SJCRH30 (cell line): ENCODE measurements at regions not wholly inside any gene's neighbourhood (a gene's known extent, or its start where the extent isn't known, plus 50 kb on each side); places are given as distances from the start of the nearest gene placed in this dataset.

Source experiments
- DNase-seq, 2 experiments: peaks; one replicate each; pipeline ENCODE4 v3.0.0-alpha.2; 2015 to 2020
- H3K27ac ChIP-seq: fragments of 250-450 bp; sonication (Bioruptor Pico); 2 replicates; pipeline ENCODE4 v1.5.1; 2020; ENCODE audit warnings: mild to moderate bottlenecking, moderate library complexity
- H3K27me3 ChIP-seq: fragments of 250-450 bp; sonication (Bioruptor Pico); 2 replicates; pipeline ENCODE4 v1.5.1; 2020; ENCODE audit warnings: mild to moderate bottlenecking, moderate library complexity
- H3K36me3 ChIP-seq: fragments of 250-450 bp; sonication (Bioruptor Pico); 2 replicates; pipeline ENCODE4 v1.5.1; 2020; ENCODE audit warnings: mild to moderate bottlenecking, moderate library complexity
- H3K4me1 ChIP-seq: fragments of 250-450 bp; sonication (Bioruptor Pico); 2 replicates; pipeline ENCODE4 v1.5.1; 2020; ENCODE audit warnings: mild to moderate bottlenecking, moderate library complexity
- H3K4me3 ChIP-seq: fragments of 250-450 bp; sonication (Bioruptor Pico); 2 replicates; pipeline ENCODE4 v1.5.1; 2020; ENCODE audit warnings: mild to moderate bottlenecking, moderate library complexity
- H3K9me3 ChIP-seq: fragments of 250-450 bp; sonication (Bioruptor Pico); replicated peaks from 2 replicates; pipeline ENCODE4 v1.5.1; 2020; ENCODE audit warnings: mild to moderate bottlenecking, moderate library complexity

- H3K4me3 ChIP-seq: no peak overlapping the region
- no peaks in the 10 kb centered on the region for H3K9me3 ChIP-seq
- DNase-seq: no peak
- no peaks in the 10 kb centered on the region for H3K27me3 ChIP-seq
- no peak overlapping the region for H3K27ac ChIP-seq
- no peaks in the 10 kb centered on the region for H3K4me1 ChIP-seq
- H3K36me3 ChIP-seq: no peaks in the 10 kb centered on the region
Measured at GRCh38 chr6:54601600-54602300, 244.8 kb upstream of the FAM83B start.

GRCh38 chr6:54602591-54602990 is 244.0 kb upstream of the FAM83B start:
- no peaks in the 10 kb centered on the region for H3K4me1 ChIP-seq
- H3K36me3 ChIP-seq: no peaks in the 10 kb centered on the region
- no peak overlapping the region for H3K4me3 ChIP-seq
- H3K9me3 ChIP-seq: no peaks in the 10 kb centered on the region
- DNase-seq: no peak
- H3K27me3 ChIP-seq: no peaks in the 10 kb centered on the region
- H3K27ac ChIP-seq: no peak overlapping the region

- H3K27ac ChIP-seq: no peak overlapping the region
- DNase-seq: peak in 1 of 2 experiments; percentile 3
- no peaks in the 10 kb centered on the region for H3K27me3 ChIP-seq
- no peaks in the 10 kb centered on the region for H3K36me3 ChIP-seq
- H3K4me3 ChIP-seq: no peak overlapping the region
- H3K9me3 ChIP-seq: no peaks in the 10 kb centered on the region
- peaks cover 12% of the 10 kb centered on the region for H3K4me1 ChIP-seq
Measured at GRCh38 chr6:54609981-54610380, 236.6 kb upstream of the FAM83B start.

- no peaks in the 10 kb centered on the region for H3K27me3 ChIP-seq
- H3K4me3 ChIP-seq: peak overlapping the region; percentile 33
- no peaks in the 10 kb centered on the region for H3K36me3 ChIP-seq
- peak overlapping the region; percentile 96 for H3K27ac ChIP-seq
- DNase-seq: peak; percentile 9 to 71
- peaks cover 18% of the 10 kb centered on the region for H3K4me1 ChIP-seq
- H3K9me3 ChIP-seq: no peaks in the 10 kb centered on the region
Measured at GRCh38 chr6:54613596-54613995, 233.0 kb upstream of the FAM83B start.

GRCh38 chr6:54614499-54615195 is 231.9 kb upstream of the FAM83B start:
- DNase-seq: peak; percentile 93 to 96
- peak overlapping the region; percentile 96 for H3K27ac ChIP-seq
- no peaks in the 10 kb centered on the region for H3K36me3 ChIP-seq
- no peaks in the 10 kb centered on the region for H3K9me3 ChIP-seq
- H3K4me1 ChIP-seq: peaks cover 18% of the 10 kb centered on the region
- peak overlapping the region; percentile 33 for H3K4me3 ChIP-seq
- no peaks in the 10 kb centered on the region for H3K27me3 ChIP-seq

- H3K4me3 ChIP-seq: no peak overlapping the region
- H3K27ac ChIP-seq: no peak overlapping the region
- no peaks in the 10 kb centered on the region for H3K36me3 ChIP-seq
- H3K9me3 ChIP-seq: no peaks in the 10 kb centered on the region
- DNase-seq: peak in 1 of 2 experiments; percentile 4
- no peaks in the 10 kb centered on the region for H3K27me3 ChIP-seq
- peaks cover 18% of the 10 kb centered on the region for H3K4me1 ChIP-seq
Measured at GRCh38 chr6:54617730-54618129, 228.8 kb upstream of the FAM83B start.

- no peak for DNase-seq
- Histone ChIP-seq H3K9me3 (no peaks in the 10 kb centered on the region), H3K36me3 (no peaks in the 10 kb centered on the region), H3K4me1 (peaks cover 11% of the 10 kb centered on the region), H3K27me3 (no peaks in the 10 kb centered on the region), H3K4me3 (no peak overlapping the region), H3K27ac (no peak overlapping the region)
Measured at GRCh38 chr6:54618572-54618971, 228.0 kb upstream of the FAM83B start.

GRCh38 chr6:54619102-54619501 is 227.5 kb upstream of the FAM83B start:
- Histone ChIP-seq H3K27me3 (no peaks in the 10 kb centered on the region), H3K27ac (no peak overlapping the region), H3K4me1 (peaks cover 7% of the 10 kb centered on the region), H3K36me3 (no peaks in the 10 kb centered on the region), H3K9me3 (no peaks in the 10 kb centered on the region), H3K4me3 (no peak overlapping the region)
- no peak for DNase-seq

DNA sequence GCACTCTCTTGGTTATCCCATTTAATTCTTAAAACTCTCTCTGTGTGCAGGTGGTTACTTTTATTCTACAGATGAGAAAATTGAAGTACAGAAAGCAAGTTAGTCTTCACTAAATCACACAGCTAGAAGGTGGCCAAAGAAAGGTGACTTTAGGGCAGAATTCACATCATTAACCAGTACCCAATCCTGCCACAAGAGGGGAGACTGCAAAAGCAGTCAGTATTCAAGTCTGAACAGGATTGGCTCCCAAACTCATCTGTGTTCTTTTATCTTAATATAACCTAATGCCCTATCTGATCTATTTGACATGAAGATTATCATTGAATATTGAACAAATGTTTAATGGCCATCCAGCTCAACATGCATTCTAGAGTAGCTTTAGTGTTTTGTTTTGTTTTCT is 225.3 kb upstream of the FAM83B start:
- Histone ChIP-seq H3K9me3 (no peaks in the 10 kb centered on the region), H3K4me1 (no peaks in the 10 kb centered on the region), H3K4me3 (no peak overlapping the region), H3K36me3 (no peaks in the 10 kb centered on the region), H3K27me3 (no peaks in the 10 kb centered on the region), H3K27ac (no peak overlapping the region)
- DNase-seq: peak in 1 of 2 experiments; percentile 16

- no peak overlapping the region for H3K4me3 ChIP-seq
- H3K27me3 ChIP-seq: no peaks in the 10 kb centered on the region
- H3K4me1 ChIP-seq: no peaks in the 10 kb centered on the region
- no peak overlapping the region for H3K27ac ChIP-seq
- no peak for DNase-seq
- H3K9me3 ChIP-seq: no peaks in the 10 kb centered on the region
- no peaks in the 10 kb centered on the region for H3K36me3 ChIP-seq
Measured at GRCh38 chr6:54624216-54624615, 222.4 kb upstream of the FAM83B start.

- H3K27me3 ChIP-seq: no peaks in the 10 kb centered on the region
- H3K4me3 ChIP-seq: no peak overlapping the region
- no peak for DNase-seq
- H3K4me1 ChIP-seq: no peaks in the 10 kb centered on the region
- no peaks in the 10 kb centered on the region for H3K9me3 ChIP-seq
- H3K36me3 ChIP-seq: no peaks in the 10 kb centered on the region
- no peak overlapping the region for H3K27ac ChIP-seq
Measured at GRCh38 chr6:54624779-54625178, 221.8 kb upstream of the FAM83B start.

GRCh38 chr6:54629131-54629530 is 217.4 kb upstream of the FAM83B start:
- H3K4me1 ChIP-seq: no peaks in the 10 kb centered on the region
- no peak for DNase-seq
- H3K4me3 ChIP-seq: no peak overlapping the region
- H3K27me3 ChIP-seq: no peaks in the 10 kb centered on the region
- H3K36me3 ChIP-seq: no peaks in the 10 kb centered on the region
- no peaks in the 10 kb centered on the region for H3K9me3 ChIP-seq
- H3K27ac ChIP-seq: no peak overlapping the region

DNA sequence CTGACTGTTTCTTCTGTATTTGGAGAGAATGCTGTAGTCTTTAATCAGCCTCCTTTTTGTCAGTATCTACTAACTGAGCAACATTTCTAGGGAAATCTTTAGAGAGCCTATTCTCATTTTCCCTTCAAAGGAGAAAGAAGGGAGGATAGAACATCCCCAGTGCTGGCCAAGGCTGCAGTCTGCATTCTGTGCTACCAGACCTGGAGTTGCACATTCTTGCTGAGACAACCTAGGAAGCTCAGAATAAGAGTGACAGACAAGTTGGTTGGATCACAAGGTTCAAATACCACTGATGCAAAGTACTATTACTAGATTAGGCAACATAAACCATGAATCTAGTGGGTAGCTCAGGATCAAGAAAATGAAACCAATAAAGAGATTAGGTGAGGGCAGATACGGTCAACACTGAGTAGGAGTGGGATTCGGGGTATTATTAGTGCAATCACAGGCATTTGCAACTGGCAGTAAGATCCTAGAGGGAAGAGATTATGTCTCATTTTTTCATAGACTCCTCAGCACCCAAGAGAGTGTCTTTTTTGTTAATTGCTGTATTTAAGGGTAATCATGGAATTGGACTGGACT is 213.5 kb upstream of the FAM83B start:
- Histone ChIP-seq H3K4me3 (no peak overlapping the region), H3K36me3 (no peaks in the 10 kb centered on the region), H3K27ac (no peak overlapping the region), H3K9me3 (no peaks in the 10 kb centered on the region), H3K27me3 (no peaks in the 10 kb centered on the region), H3K4me1 (no peaks in the 10 kb centered on the region)
- DNase-seq: no peak

GRCh38 chr6:54633601-54634000 is 213.0 kb upstream of the FAM83B start:
- H3K27me3 ChIP-seq: no peaks in the 10 kb centered on the region
- no peak overlapping the region for H3K27ac ChIP-seq
- no peaks in the 10 kb centered on the region for H3K9me3 ChIP-seq
- no peak overlapping the region for H3K4me3 ChIP-seq
- no peaks in the 10 kb centered on the region for H3K36me3 ChIP-seq
- H3K4me1 ChIP-seq: no peaks in the 10 kb centered on the region
- no peak for DNase-seq

DNA sequence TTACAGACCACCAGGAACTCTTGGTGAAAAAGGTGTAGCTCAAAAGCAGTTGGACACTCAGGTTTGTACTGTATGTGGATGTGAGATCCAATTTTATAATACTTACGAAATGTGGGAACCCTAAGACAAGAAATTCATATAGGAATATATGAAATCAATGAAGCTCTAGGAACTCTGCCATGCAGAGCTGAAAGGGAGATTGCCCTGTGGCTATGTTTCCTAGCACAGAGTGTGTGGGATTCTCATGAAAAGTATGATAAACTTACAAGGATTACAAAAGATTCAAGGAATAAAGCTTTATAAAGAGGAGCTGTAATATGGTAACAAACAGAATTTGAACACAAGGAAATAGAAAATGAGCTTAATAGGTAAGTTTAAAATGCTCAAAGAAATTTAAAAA is 205.7 kb upstream of the FAM83B start:
- Histone ChIP-seq H3K27ac (no peak overlapping the region), H3K4me3 (no peak overlapping the region)
- DNase-seq: no peak

More for the DNA sequence above, 205.7 kb upstream of the FAM83B start:
- no peaks in the 10 kb centered on the region for H3K9me3 ChIP-seq
- no peaks in the 10 kb centered on the region for H3K4me1 ChIP-seq
- no peaks in the 10 kb centered on the region for H3K36me3 ChIP-seq
- no peaks in the 10 kb centered on the region for H3K27me3 ChIP-seq
